Activated T-cell treated with anti-CD3 and anti-CD28 coated beads for 24 hours (primary cell): ENCODE measurements at regions not wholly inside any gene's neighbourhood (a gene's known extent, or its start where the extent isn't known, plus 50 kb on each side); places are given as distances from the start of the nearest gene placed in this dataset.
"Not testable (repeated sequence)": the region's sequence is repeated elsewhere in the genome, so short reads cannot be mapped to it uniquely, and the experiment has no call there.

ENCODE experiments used
- DNase-seq: peaks from one replicate; pipeline ENCODE4 v3.0.0-alpha.2; 2020; ENCODE audit warnings: low read depth

GRCh38 chr12:89775063-89775985, 66.7 kb upstream of the ATP2B1 start:
- no peak for DNase-seq

DNA sequence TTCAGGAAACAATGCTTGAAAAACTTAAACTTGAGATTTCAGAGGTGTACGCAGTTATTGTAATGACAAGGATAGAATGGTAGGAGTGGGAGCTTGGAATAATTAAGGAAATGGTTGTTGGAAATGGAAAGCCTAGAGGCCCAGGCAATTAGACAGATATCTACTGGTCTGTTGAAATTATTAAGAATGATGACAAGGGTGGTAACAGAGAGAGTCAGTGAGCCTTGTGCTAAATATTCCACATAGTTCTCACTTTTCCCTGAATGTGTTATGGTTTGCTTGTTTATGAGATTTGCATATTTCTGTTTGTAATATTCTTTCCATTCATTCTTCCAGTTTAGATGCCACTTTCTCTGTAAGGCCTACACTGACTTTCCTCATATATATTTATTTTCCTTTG, 66.0 kb upstream of the ATP2B1 start:
- DNase-seq = no peak

- no peak for DNase-seq
Measured at GRCh38 chr12:89770391-89770790, 61.8 kb upstream of the ATP2B1 start.

DNA sequence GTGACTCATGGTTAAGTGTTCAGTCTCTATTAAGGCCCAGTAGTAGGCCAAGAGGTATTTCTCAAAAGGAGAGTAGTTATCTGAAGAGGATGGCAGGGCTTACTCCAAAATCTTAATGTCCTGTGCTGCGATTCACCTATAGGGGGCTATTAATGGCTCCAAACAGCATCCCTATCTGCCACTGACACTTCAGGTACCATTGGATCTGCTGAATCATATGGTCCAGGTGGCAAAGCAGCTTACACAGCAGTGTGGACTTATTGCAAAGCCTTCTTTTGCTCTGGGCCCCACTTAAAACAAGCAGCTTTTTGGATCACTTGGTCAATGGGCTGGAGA, 60.8 kb upstream of the ATP2B1 start:
- no peak for DNase-seq

GRCh38 chr12:89768586-89769482, 60.2 kb upstream of the ATP2B1 start:
- peak; percentile 7 for DNase-seq

DNA sequence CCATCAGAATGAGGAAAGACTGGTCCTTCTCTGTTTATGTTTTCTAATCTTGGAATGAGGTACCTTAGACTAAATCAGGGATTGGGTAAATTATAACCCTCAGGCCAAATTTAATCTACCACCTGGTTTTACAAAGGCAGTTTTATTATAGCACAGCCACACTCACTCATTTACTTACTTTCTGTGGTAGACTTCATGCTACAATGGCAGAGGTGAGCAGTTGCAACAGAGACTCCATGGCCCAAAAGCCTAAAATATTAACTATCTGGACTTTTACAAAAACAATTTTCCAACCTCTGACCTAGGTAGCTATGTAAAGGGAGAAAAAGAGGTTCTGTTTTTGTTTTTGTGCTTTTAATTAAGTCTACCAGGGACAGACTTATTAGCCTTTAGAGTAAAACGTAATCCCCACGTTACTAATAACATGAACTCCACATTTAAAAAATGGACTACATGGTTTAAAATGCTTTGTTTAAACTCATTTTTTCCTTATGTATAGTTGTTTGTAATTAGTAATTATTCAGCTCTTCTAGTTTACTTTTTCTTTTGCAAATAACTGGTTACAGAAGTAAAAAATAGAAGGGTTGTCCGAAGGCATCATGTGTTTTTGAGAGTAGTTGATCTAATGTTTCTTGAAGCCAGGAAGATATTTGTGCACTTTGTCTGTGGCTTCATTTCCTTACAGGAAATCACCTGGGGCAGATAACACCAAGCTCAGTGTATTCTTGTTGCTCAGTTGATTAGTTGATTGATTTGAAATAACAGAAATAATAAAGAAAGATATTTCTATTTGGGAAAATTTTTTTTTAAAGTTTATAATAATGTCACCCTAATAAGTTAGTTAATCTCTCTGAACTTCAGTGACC, 57.6 kb upstream of the ATP2B1 start:
- DNase-seq = no peak

- not testable (repeated sequence) for DNase-seq
Measured at GRCh38 chr12:89764164-89764563, 55.5 kb upstream of the ATP2B1 start.

- DNase-seq = no peak
Measured at GRCh38 chr12:89762498-89763170, 54.0 kb upstream of the ATP2B1 start.

DNA sequence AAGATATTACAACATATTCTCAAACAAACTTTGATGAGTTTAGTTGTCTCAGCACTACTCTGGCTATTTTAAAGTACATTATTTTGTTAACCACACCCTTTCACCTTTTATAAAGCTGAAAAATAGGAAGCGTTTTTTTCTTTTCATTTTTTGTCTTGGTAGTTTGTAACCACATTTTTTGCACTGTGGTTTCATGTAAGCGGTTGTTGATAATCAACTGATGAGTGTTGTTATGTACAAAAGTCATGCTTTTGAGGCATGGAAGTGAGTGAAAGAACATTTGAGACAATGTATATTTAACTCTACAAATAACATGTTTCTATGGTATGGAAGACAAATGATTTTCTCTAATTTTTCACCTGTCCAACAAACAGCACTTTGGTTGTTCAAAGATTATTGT, 52.1 kb upstream of the ATP2B1 start:
- no peak for DNase-seq
